SHP77 (cell line): ENCODE measurements at regions not wholly inside any gene's neighbourhood (a gene's known extent, or its start where the extent isn't known, plus 50 kb on each side); places are given as distances from the start of the nearest gene placed in this dataset.
"Not testable (repeated sequence)": the region's sequence is repeated elsewhere in the genome, so short reads cannot be mapped to it uniquely, and the experiment has no call there.

Experiments
- DNase-seq, 2 experiments: peaks; one replicate each; lab custom pipeline; 2025; lab: John Stamatoyannopoulos, UW

GRCh38 chr4:151459375-151459774, 50.4 kb downstream of the FHIP1A start:
- DNase-seq = no peak

GRCh38 chr4:151460434-151460833, 51.5 kb downstream of the FHIP1A start:
- DNase-seq = no peak

DNA sequence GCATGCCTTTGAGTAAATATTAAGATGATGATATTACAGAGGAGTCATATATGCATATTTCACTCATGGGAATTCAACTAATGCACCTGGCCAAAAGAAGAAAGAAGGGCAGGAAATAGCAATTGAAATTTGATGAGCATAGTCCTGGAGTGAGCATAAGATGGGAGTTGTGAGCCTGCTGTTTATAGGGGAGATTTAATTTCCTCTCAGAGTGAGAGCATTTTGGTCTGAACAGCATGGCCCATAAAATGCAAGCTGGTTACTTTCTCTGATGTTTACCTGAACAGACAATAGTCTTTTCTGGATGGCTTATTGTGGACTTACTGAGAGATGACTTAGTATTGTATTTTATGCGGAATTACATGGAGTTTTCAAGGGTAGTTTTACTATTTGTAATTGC, 53.6 kb downstream of the FHIP1A start:
- no peak for DNase-seq

GRCh38 chr4:151468715-151469696, 60.0 kb downstream of the FHIP1A start:
- DNase-seq = no peak

- DNase-seq = no peak
These were observed 61.0 kb downstream of the FHIP1A start for GRCh38 chr4:151469970-151470369.

DNA sequence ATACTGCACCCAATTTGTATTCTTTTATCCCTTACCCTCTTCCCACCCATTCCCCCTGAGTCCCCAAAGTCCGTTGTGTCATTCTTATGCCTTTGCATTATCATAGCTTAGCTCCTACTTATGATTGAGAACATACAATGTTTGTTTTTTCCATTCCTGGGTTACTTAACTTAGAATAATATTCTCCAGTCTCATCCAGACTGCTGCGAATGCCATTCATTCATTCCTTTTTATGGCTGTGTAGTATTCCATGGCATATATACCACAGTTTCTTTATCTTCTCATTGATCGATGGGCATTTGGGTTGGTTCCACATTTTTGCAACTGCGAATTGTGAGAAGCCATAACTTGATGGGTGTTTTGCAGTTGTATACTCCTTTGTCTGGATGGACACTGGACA, 62.8 kb downstream of the FHIP1A start:
- no peak for DNase-seq

GRCh38 chr4:151472297-151472696, 63.3 kb downstream of the FHIP1A start:
- no peak for DNase-seq

GRCh38 chr4:151472711-151473110, 63.7 kb downstream of the FHIP1A start:
- no peak for DNase-seq

DNA sequence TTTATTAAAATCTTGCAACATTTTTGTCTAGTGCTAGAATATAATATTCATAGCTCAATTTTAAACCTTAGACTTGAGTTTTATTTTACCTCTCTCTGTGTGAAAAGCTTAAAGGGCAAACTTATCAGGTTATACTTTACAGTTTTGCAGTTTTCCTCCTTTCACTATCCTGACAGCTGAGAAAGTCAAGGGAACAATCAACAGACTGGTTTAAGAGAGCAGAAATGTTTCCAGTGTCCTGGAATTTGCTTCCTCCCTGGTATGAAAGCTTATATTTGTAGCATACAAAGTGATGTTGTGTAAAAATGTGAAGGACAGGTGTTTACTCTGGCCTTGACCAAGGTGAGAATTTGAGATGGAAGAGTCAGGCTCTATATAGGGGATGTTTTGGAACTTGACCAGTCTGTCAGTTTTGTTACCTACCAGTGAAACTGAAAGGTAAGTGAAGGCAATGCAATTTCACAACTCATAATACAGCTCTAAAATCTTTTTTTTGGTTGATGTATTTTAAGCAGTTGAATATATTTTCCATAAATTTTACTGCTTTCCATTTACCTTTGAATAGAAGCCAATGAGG, 64.6 kb downstream of the FHIP1A start:
- DNase-seq = no peak

- DNase-seq = no peak
These were observed 66.2 kb downstream of the FHIP1A start for GRCh38 chr4:151475035-151475714.

DNA sequence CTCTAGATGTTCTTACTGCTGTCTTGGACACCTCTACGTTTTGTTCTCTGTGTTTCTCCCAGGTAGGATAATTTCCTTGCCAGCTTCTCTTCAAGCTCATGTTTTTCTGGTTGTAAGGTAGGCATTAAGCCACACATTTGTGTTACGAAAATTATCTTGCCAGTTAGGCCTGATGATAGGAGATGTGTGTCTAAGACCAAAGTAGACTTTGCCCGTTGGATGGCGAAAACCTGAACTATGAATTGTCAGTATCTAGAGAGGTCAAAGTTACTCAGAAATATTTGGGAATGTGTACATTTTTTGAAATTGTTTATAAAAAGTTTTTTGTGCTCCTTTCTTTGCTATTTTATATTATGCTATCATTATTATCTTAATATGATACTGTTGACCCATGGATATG, 72.8 kb downstream of the FHIP1A start:
- no peak for DNase-seq

DNA sequence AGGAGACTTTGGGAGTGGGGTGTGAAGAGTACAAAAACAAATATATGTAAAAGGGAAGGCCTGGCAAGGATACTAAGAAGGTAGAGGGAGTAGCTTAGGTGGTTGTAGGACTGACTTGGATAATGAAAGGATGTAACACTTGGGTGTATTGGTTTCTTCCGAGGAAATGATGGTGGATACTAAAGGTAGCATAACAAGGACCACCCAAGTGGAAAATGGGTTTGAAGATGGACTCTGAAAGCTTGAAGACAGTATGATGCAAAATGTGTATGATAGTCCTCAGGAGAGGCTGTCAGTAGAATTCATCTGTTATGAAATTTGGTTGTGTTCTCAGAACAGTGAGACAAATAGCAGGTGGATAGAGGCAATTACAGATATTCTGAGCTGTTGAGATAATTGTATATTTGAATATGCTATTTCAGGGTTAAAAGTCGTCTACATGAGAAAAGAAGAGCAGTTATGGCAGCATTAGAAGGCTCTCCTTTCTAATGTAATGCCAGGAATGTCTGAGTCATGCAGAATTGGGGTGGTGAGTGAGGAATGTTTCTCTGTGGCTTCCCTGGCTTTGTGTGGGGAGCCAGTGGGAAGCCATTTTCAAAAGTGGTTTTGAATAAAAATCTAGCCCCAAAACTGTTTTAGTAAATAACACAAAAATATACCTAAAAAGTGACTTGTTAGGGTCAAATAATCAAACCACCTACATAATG, 75.6 kb downstream of the FHIP1A start:
- no peak for DNase-seq

- no peak for DNase-seq
These were observed 76.7 kb downstream of the FHIP1A start for GRCh38 chr4:151485541-151486131.

DNA sequence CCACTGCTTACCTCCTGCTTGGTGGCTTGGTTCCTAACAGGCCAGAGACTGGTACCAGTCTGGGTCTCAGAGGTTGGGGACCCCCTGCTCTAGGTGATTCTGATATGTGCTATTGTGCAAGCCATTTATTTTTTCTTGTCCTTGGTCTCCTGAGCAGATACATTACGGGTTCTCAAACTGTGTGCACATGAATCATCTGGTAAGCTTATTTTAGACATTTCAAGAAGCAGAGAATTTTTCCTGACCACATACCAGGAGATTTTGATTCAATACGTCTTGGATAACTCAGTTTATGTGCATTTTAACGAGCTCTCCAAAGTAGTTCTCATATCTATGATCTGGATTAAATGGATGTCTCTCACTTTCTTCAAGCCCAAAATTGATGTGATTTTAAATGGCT, 77.2 kb downstream of the FHIP1A start:
- DNase-seq = no peak

DNA sequence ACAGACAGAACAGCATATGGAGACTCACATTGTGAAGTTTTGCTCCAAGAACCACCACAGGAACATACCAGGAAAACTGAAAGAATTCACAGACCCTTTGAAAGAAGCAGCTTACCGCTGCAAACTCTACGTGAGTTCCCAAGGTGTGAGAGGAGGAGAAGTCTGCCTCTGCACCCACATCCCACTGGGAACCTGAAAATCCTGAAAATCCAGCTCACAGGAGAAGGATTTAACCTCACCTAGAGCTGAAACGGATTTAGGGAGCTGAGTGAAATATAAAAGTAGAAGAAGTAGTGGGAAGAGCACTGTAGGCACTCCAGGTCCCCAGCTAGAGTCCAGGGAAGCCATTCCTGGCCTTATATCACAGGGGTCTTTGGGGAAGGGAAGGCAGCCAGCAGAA, 80.0 kb downstream of the FHIP1A start:
- no peak for DNase-seq

GRCh38 chr4:151489462-151490203, 80.7 kb downstream of the FHIP1A start:
- no peak for DNase-seq

DNA sequence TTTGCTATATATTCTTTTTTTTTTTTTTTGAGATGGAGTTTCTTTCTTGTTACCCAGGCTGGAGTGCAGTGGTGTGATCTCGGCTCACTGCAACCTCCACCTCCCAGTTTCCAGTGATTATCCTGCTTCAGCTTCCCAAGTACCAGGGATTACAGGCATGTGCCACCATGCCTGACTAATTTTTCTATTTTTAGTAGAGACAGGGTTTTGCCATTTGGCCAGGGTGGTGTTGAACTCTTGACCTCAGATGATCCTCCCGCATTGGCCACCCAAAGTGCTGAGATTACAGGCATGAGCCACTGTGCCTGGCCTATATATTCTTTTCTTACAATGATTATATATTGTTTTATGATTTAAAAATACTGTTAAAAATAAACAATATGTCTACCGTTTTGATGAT, 86.6 kb downstream of the FHIP1A start:
- DNase-seq = not testable (repeated sequence)

GRCh38 chr4:151511548-151511947, 102.6 kb downstream of the FHIP1A start:
- peak in 1 of 2 experiments; percentile 5 for DNase-seq

GRCh38 chr4:151517896-151518295, 108.9 kb downstream of the FHIP1A start:
- DNase-seq = no peak

DNA sequence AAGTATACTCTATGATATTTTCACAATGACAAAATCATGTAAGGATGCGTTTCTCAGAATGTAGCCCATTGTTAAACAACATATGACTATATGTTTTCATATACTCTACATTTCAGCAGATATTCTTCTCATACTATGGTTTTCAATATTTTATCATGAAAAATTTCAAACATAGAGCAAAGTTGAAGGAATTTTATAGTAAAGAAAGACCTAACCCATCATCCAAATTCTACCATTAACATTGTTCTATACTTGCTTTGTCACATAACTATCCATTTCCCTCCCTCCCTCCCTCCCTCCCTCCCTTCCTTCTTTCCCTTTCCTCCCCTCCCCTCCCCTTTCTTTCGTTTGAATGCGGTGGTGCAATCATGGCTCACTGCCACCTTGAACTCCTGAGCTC, 109.4 kb downstream of the FHIP1A start:
- DNase-seq = no peak
